ENCODE measurements at regions not wholly inside any gene's neighbourhood (a gene's known extent, or its start where the extent isn't known, plus 50 kb on each side); places are given as distances from the start of the nearest gene placed in this dataset.

DNA sequence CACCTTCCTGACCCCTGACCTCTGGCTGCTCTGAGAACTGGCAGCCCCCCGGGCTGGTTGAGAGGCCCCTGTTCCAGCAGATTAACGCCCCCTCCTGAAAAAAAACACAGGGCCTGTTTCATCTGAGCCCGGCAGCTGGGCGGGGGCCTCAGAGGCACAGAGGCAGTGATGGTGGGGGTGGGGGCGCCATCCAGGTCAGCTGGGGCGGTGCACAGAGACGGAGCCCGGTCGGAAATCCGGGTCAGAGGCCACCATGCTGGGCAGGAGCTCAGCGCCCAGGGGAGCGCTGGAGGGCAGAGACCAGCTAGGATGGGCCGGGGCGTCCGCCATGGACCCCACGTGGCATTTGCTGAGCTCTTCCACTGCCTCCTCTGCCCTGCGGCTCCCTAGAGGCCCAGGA, 68.0 kb downstream of the UNCX start:
- TF ChIP-seq EP300 (IDR thresholded peaks at IDR 0.05; ENCODE audit: low read depth) (no peak), POLR2AphosphoS5 (IDR thresholded peaks at IDR 0.05) (no peak), POLR2A (IDR thresholded peaks at IDR 0.05) (no peak)
- TF ChIP-seq, protein P1, sequence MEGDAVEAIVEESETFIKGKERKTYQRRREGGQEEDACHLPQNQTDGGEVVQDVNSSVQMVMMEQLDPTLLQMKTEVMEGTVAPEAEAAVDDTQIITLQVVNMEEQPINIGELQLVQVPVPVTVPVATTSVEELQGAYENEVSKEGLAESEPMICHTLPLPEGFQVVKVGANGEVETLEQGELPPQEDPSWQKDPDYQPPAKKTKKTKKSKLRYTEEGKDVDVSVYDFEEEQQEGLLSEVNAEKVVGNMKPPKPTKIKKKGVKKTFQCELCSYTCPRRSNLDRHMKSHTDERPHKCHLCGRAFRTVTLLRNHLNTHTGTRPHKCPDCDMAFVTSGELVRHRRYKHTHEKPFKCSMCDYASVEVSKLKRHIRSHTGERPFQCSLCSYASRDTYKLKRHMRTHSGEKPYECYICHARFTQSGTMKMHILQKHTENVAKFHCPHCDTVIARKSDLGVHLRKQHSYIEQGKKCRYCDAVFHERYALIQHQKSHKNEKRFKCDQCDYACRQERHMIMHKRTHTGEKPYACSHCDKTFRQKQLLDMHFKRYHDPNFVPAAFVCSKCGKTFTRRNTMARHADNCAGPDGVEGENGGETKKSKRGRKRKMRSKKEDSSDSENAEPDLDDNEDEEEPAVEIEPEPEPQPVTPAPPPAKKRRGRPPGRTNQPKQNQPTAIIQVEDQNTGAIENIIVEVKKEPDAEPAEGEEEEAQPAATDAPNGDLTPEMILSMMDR (IDR thresholded peaks at IDR 0.05) = no peak
